ENCODE measurements at regions not wholly inside any gene's neighbourhood (a gene's known extent, or its start where the extent isn't known, plus 50 kb on each side); places are given as distances from the start of the nearest gene placed in this dataset.
"Not testable (repeated sequence)": the region's sequence is repeated elsewhere in the genome, so short reads cannot be mapped to it uniquely, and the experiment has no call there.

- H3K27ac ChIP-seq, result no peak overlapping the region
- TF ChIP-seq CTCF (IDR thresholded peaks at IDR 0.05), result no peak
- no peak for TF ChIP-seq ZFX (IDR thresholded peaks at IDR 0.05; ENCODE audit: borderline replicate concordance)
Measured at GRCh38 chr3:163368168-163368567, 1710.1 kb downstream of the SI start.

DNA sequence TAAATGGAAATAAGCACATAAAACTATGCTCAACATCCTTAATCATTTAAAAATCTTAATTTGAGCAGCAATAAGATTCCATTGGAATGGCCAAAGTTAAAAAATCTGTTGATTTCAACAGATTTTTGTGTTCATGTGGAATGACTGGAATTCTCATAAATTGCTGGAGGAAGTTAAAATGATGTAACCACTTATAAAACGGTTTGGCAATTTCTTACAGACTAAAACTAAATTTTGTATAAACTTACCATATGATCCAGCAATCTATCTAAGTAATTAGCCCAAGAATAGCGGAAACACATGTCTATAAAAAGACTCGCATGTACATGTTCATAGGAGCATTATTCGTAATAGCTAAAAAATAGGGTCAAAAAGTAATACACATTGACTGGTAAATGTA lies 1713.6 kb downstream of the SI start:
- H3K27ac ChIP-seq, result no peak overlapping the region
- no peak for TF ChIP-seq ZFX (IDR thresholded peaks at IDR 0.05; ENCODE audit: borderline replicate concordance)
- TF ChIP-seq CTCF (IDR thresholded peaks at IDR 0.05), result no peak

GRCh38 chr3:163362151-163362550 lies 1716.1 kb downstream of the SI start:
- TF ChIP-seq CTCF (IDR thresholded peaks at IDR 0.05) (no peak), ZFX (IDR thresholded peaks at IDR 0.05; ENCODE audit: borderline replicate concordance) (no peak)
- H3K27ac ChIP-seq, result no peak overlapping the region

- H3K27ac ChIP-seq, result not testable (repeated sequence)
Measured at GRCh38 chr3:163361357-163361878, 1716.9 kb downstream of the SI start.

DNA sequence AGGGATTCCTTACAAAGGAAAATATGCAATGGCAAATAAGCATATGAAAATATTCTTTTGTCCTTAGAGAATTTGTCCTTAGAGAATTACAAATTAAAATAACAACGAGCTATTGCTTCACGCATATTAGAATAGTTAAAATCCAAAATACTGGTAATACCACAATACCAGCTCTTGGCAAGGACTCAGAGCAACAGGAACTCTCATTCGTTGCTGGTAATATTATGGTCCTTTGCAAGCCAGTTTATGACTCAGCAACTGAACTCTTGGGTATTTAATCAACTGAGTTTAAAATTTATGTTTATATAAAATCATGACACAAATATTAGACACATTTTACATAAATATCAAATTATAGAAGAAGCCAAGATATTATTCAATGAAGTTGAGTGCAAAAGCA lies 1730.4 kb downstream of the SI start:
- TF ChIP-seq CTCF (IDR thresholded peaks at IDR 0.05), result no peak
- TF ChIP-seq ZFX (IDR thresholded peaks at IDR 0.05; ENCODE audit: borderline replicate concordance), result no peak
- H3K27ac ChIP-seq, result no peak overlapping the region

DNA sequence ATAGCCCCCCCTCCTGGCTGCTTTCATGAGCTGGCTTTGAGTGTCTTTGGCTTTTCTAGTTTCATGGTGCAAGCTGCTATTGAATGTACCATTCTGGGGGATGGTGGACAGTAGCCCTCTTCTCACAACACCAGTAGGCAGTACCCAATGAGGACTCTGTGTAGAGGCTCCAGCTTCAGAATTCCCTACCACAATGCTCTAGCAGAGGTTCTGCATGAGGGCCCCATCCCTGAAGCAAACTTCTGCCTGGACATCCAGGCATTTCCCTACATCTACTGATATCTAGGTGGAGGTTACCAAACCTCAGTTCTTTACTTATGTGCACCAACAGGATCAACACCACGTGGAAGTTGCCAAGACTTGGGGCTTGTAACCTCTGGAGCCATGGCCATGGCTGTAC lies 1742.9 kb downstream of the SI start:
- H3K27ac ChIP-seq, result no peak overlapping the region
- TF ChIP-seq CTCF (IDR thresholded peaks at IDR 0.05), result no peak
- no peak for TF ChIP-seq ZFX (IDR thresholded peaks at IDR 0.05; ENCODE audit: borderline replicate concordance)

DNA sequence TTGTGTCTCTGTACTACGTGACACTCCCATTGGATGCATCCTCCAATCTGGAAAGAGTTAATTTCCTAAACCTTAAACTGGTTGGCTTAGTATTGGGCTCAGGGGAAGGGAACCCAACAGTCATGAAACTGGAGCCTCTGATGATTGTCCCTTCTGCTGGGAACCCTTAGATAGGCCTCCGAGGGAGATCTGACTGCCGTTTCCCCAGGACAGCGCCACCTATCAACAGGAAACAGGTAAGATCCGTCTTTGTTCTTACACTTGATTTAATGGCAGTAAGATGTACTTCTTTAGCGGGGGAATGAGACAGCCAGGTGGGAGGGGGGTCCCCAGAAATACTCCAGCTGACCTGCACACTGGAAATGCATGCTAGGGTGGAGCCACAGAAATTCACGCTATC lies 1749.6 kb downstream of the SI start:
- H3K27ac ChIP-seq, result no peak overlapping the region
- TF ChIP-seq ZFX (IDR thresholded peaks at IDR 0.05; ENCODE audit: borderline replicate concordance) (no peak), CTCF (IDR thresholded peaks at IDR 0.05) (0 out of 2 replicates have a peak, but pooled peaks have one; percentile 5)

DNA sequence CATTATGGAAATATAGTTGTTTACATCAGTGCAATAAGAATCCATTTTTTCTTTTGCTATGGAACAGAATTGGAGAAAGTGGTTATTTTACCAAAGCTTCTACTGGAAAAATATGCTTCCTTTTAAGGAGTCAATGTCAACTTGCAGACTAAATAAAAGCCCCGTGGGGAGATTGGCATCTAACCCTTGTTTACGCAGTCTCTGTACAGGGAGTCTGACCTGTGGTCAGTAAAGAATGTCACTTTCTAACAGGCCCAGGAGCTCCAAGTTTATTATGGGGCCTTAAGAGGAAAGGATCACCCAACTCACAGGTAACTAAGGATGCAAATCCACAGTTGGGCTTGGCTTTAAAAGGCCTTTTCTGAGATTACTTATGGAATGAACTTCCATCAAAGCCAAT lies 1751.2 kb downstream of the SI start:
- TF ChIP-seq ZFX (IDR thresholded peaks at IDR 0.05; ENCODE audit: borderline replicate concordance) (no peak), CTCF (IDR thresholded peaks at IDR 0.05) (no peak)

More for the DNA sequence above, 1751.2 kb downstream of the SI start:
- H3K27ac ChIP-seq, result no peak overlapping the region
